ENCODE measurements at regions not wholly inside any gene's neighbourhood (a gene's known extent, or its start where the extent isn't known, plus 50 kb on each side); places are given as distances from the start of the nearest gene placed in this dataset.
"Not testable (repeated sequence)": the region's sequence is repeated elsewhere in the genome, so short reads cannot be mapped to it uniquely, and the experiment has no call there.

DNA sequence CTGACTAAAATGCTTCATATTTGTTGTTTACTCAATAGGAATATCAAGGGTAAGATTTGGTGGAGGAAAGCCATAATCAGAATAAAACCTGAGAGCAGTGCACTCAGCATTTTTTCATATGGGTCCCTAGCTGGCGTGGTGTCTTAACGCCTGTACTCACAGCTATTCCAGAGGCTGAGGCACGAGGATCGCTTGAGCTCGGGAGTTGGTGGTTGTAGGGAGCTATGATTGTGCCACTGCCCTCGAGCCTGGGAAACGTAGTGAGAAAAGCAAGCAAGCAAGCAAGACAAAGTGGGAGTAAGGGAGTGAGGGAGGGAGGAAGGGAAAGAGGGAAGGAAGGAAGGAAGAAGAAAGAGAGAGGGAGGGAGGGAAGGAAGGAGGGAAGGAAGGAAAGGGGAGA, 242.5 kb downstream of the OR4C45 start:
- Histone ChIP-seq H4K20me1 (ENCODE audit: insufficient read depth, low read depth, low read length) (no peaks in the 10 kb centered on the region), H3K9me2 (replicated peaks; ENCODE audit: insufficient read depth, low read length) (no peaks in the 10 kb centered on the region), H3K27me3 (ENCODE audit: low read length) (no peaks in the 10 kb centered on the region), H3K4me3 (ENCODE audit: low read length) (no peak overlapping the region), H2AFZ (ENCODE audit: low read length) (no peak overlapping the region), H3K79me2 (ENCODE audit: low read length) (no peaks in the 10 kb centered on the region), H3K4me2 (ENCODE audit: low read depth, low read length, poor library complexity, severe bottlenecking) (no peak overlapping the region), H3K9ac (ENCODE audit: low read length) (no peak overlapping the region), H3K36me3 (ENCODE audit: insufficient read depth, low read length) (no peaks in the 10 kb centered on the region), H3K9me3 (ENCODE audit: low read length) (no peaks in the 10 kb centered on the region), H3K4me1 (ENCODE audit: low read length) (no peaks in the 10 kb centered on the region), H3K27ac (ENCODE audit: low read length) (no peak overlapping the region)
- no peak for DNase-seq

DNA sequence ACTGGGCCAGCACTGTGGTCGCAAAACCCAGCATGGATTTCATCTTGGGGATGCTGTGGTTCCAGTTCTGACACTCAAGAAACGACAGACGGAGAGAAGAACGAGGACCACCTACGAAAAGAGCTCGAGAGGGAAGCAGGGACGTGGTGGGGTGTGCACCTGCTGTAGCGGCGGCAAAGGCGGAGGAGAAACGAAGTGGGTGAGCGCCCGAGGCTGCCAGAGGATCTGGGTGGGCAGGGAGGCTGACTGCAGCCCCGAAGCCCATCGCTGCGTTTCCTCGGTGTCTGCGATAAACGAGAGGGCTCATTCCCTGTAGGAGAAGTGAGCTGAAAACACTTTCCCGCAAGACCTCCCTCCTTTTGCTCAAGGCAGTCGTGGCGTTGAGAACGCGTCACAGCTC, 246.1 kb downstream of the OR4C45 start:
- H2AFZ ChIP-seq (ENCODE audit: low read length): no peak overlapping the region
- H4K20me1 ChIP-seq (ENCODE audit: insufficient read depth, low read depth, low read length): no peaks in the 10 kb centered on the region

DNA sequence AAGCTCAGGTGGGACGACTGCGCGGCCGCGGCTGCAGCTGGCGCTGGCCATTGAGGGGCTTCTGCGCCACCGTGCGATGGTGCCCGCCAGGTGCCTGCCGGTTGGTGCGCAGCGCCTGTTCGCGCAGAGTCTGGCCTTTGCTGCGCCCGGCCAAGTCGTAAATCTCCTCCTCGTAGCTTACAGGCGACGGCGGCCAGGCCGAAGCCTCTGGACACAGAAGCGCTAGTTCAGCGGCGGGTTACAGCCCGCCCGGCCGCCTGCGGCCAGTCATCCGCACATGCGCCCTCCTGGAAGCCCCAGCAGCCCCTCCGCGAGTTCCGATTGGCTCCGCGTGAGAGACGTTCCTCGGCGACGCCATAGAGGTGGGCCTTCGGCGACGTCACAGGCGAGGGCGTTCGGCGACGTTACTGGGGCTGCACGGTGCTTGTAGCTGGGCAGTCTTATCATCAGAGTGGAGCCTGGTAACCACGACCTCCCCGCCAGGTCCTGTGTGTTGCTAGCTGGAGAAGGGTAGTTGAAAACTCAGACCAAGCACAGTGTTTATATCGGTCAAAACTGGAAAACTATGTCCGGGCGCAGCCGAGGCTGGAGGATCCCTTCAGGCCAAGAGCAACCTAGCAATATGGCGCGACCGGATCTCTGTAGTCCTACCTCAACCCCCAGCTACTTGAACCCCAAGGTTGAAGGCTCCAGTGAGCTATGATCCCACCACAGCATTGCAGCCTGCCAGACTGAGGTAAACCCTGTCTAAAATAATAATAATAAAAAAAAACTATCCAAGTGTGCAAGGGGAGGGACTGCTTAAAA, 265.7 kb downstream of the OR4C45 start:
- H3K4me1 ChIP-seq (ENCODE audit: low read length): no peaks in the 10 kb centered on the region
- no peak overlapping the region for H3K27ac ChIP-seq (ENCODE audit: low read length)
- H3K9me2 ChIP-seq (replicated peaks; ENCODE audit: insufficient read depth, low read length): no peaks in the 10 kb centered on the region
- H3K27me3 ChIP-seq (ENCODE audit: low read length): no peaks in the 10 kb centered on the region
- H3K4me3 ChIP-seq (ENCODE audit: low read length): no peak overlapping the region
- H3K79me2 ChIP-seq (ENCODE audit: low read length): no peaks in the 10 kb centered on the region
- no peaks in the 10 kb centered on the region; the same call in 1 of the 2 replicates for H3K9me3 ChIP-seq (ENCODE audit: low read length)
- H2AFZ ChIP-seq (ENCODE audit: low read length): no peak overlapping the region
- no peak overlapping the region for H3K9ac ChIP-seq (ENCODE audit: low read length)
- H3K4me2 ChIP-seq (ENCODE audit: low read depth, low read length, poor library complexity, severe bottlenecking): no peak overlapping the region
- no peaks in the 10 kb centered on the region for H4K20me1 ChIP-seq (ENCODE audit: insufficient read depth, low read depth, low read length)
- no peak for DNase-seq
- H3K36me3 ChIP-seq (ENCODE audit: insufficient read depth, low read length): no peaks in the 10 kb centered on the region

More for the DNA sequence above, 246.1 kb downstream of the OR4C45 start:
- no peaks in the 10 kb centered on the region for H3K27me3 ChIP-seq (ENCODE audit: low read length)
- no peaks in the 10 kb centered on the region for H3K4me1 ChIP-seq (ENCODE audit: low read length)
- no peaks in the 10 kb centered on the region for H3K79me2 ChIP-seq (ENCODE audit: low read length)
- H3K27ac ChIP-seq (ENCODE audit: low read length): no peak overlapping the region
- H3K4me2 ChIP-seq (ENCODE audit: low read depth, low read length, poor library complexity, severe bottlenecking): no peak overlapping the region
- no peaks in the 10 kb centered on the region for H3K36me3 ChIP-seq (ENCODE audit: insufficient read depth, low read length)
- H3K9me2 ChIP-seq (replicated peaks; ENCODE audit: insufficient read depth, low read length): no peaks in the 10 kb centered on the region
- H3K4me3 ChIP-seq (ENCODE audit: low read length): no peak overlapping the region
- no peak for DNase-seq
- H3K9me3 ChIP-seq (ENCODE audit: low read length): no peaks in the 10 kb centered on the region; the same call in 1 of the 2 replicates
- no peak overlapping the region for H3K9ac ChIP-seq (ENCODE audit: low read length)

DNA sequence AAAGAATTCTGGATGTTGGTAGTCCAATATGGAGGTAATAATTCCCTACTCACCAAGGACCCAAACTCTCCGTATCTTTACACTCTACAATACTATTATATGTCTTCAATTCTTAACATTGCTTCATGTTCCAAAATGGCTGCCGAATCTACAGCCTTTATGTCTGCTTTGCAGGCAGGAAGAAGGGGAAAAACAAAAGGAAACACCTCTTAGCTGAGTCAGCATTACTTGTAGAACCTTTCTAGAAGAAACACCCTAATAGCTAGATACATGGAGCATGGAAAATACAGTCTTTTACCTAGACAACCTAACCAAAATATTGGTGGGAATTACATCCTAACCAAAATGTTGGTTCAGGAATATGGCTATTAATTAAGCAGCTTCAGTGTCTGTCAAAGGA, 298.0 kb downstream of the OR4C45 start:
- not testable (repeated sequence) for H3K9me2 ChIP-seq (replicated peaks; ENCODE audit: insufficient read depth, low read length); H2AFZ ChIP-seq (ENCODE audit: low read length); H3K27ac ChIP-seq (ENCODE audit: low read length); H3K4me1 ChIP-seq (ENCODE audit: low read length); H3K79me2 ChIP-seq (ENCODE audit: low read length); H3K4me3 ChIP-seq (ENCODE audit: low read length); DNase-seq; H3K36me3 ChIP-seq (ENCODE audit: insufficient read depth, low read length); H4K20me1 ChIP-seq (ENCODE audit: insufficient read depth, low read depth, low read length); H3K4me2 ChIP-seq (ENCODE audit: low read depth, low read length, poor library complexity, severe bottlenecking); H3K9ac ChIP-seq (ENCODE audit: low read length); H3K27me3 ChIP-seq (ENCODE audit: low read length); H3K9me3 ChIP-seq (ENCODE audit: low read length)

- no peak for DNase-seq
- Histone ChIP-seq H3K27me3 (ENCODE audit: low read length) (no peaks in the 10 kb centered on the region), H3K36me3 (ENCODE audit: insufficient read depth, low read length) (no peaks in the 10 kb centered on the region), H3K9me2 (replicated peaks; ENCODE audit: insufficient read depth, low read length) (no peaks in the 10 kb centered on the region), H4K20me1 (ENCODE audit: insufficient read depth, low read depth, low read length) (no peaks in the 10 kb centered on the region), H3K4me3 (ENCODE audit: low read length) (no peak overlapping the region), H3K27ac (ENCODE audit: low read length) (no peak overlapping the region), H3K79me2 (ENCODE audit: low read length) (no peaks in the 10 kb centered on the region), H3K9ac (ENCODE audit: low read length) (no peak overlapping the region), H3K9me3 (ENCODE audit: low read length) (no peaks in the 10 kb centered on the region; the same call in 1 of the 2 replicates), H3K4me2 (ENCODE audit: low read depth, low read length, poor library complexity, severe bottlenecking) (no peak overlapping the region), H2AFZ (ENCODE audit: low read length) (no peak overlapping the region), H3K4me1 (ENCODE audit: low read length) (no peaks in the 10 kb centered on the region)
These were observed 301.2 kb downstream of the OR4C45 start for GRCh38 chr11:50333861-50334260.

DNA sequence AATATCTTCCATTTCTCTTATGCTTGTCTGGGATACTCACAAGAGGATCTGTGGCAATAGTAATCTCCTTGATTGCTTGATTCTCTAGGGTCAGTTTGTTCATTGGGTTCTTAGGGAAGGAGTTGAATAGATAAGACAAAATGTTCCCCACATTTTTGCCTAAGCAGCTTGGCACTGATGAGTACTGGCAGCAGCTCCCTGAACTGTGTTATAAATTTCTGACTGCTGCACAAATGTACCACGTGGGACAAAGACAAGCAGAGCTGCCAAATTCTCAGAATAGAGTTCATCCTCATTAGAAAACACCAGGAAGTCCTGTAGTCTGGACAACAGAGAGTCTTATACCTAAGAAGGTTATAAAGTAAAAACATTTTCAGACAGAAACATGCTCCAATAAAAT, 304.8 kb downstream of the OR4C45 start:
- not testable (repeated sequence) for H4K20me1 ChIP-seq (ENCODE audit: insufficient read depth, low read depth, low read length); H3K9me2 ChIP-seq (replicated peaks; ENCODE audit: insufficient read depth, low read length); H3K9ac ChIP-seq (ENCODE audit: low read length); H3K4me1 ChIP-seq (ENCODE audit: low read length); H2AFZ ChIP-seq (ENCODE audit: low read length); H3K9me3 ChIP-seq (ENCODE audit: low read length); H3K36me3 ChIP-seq (ENCODE audit: insufficient read depth, low read length); H3K27me3 ChIP-seq (ENCODE audit: low read length); H3K27ac ChIP-seq (ENCODE audit: low read length); DNase-seq; H3K79me2 ChIP-seq (ENCODE audit: low read length); H3K4me3 ChIP-seq (ENCODE audit: low read length); H3K4me2 ChIP-seq (ENCODE audit: low read depth, low read length, poor library complexity, severe bottlenecking)

GRCh38 chr11:50348018-50348417, 315.3 kb downstream of the OR4C45 start:
- not testable (repeated sequence) for H3K79me2 ChIP-seq (ENCODE audit: low read length); H3K9me2 ChIP-seq (replicated peaks; ENCODE audit: insufficient read depth, low read length); H3K4me2 ChIP-seq (ENCODE audit: low read depth, low read length, poor library complexity, severe bottlenecking); H3K27me3 ChIP-seq (ENCODE audit: low read length); H2AFZ ChIP-seq (ENCODE audit: low read length); H4K20me1 ChIP-seq (ENCODE audit: insufficient read depth, low read depth, low read length); DNase-seq; H3K4me3 ChIP-seq (ENCODE audit: low read length); H3K36me3 ChIP-seq (ENCODE audit: insufficient read depth, low read length); H3K27ac ChIP-seq (ENCODE audit: low read length); H3K9ac ChIP-seq (ENCODE audit: low read length); H3K9me3 ChIP-seq (ENCODE audit: low read length); H3K4me1 ChIP-seq (ENCODE audit: low read length)

GRCh38 chr11:50379484-50379883, 346.8 kb downstream of the OR4C45 start:
- Histone ChIP-seq H3K27ac (ENCODE audit: low read length) (no peak overlapping the region), H3K9ac (ENCODE audit: low read length) (no peak overlapping the region), H3K27me3 (ENCODE audit: low read length) (no peaks in the 10 kb centered on the region), H3K4me3 (ENCODE audit: low read length) (no peak overlapping the region), H3K4me1 (ENCODE audit: low read length) (no peaks in the 10 kb centered on the region), H4K20me1 (ENCODE audit: insufficient read depth, low read depth, low read length) (no peaks in the 10 kb centered on the region), H3K79me2 (ENCODE audit: low read length) (no peaks in the 10 kb centered on the region), H3K9me2 (replicated peaks; ENCODE audit: insufficient read depth, low read length) (no peaks in the 10 kb centered on the region), H3K4me2 (ENCODE audit: low read depth, low read length, poor library complexity, severe bottlenecking) (no peak overlapping the region), H3K9me3 (ENCODE audit: low read length) (peaks cover 39% of the 10 kb centered on the region), H3K36me3 (ENCODE audit: insufficient read depth, low read length) (0 out of 2 replicates have a peak, but pooled peaks cover 3% of the 10 kb centered on the region), H2AFZ (ENCODE audit: low read length) (no peak overlapping the region)
- DNase-seq: no peak

Measured in Karpas-422 (cell line).